Esophagus squamous epithelium (tissue), 5 donors: ENCODE measurements at regions not wholly inside any gene's neighbourhood (a gene's known extent, or its start where the extent isn't known, plus 50 kb on each side); places are given as distances from the start of the nearest gene placed in this dataset.

Experiments used
- DNase-seq: peaks from one replicate; lab custom pipeline; 2025; lab: John Stamatoyannopoulos, UW
- H3K27ac ChIP-seq, 4 donors: fragments of 200-600 bp; sonication (generic); one replicate each; pipeline ENCODE4 v1.5.1; 2016 to 2019; ENCODE audit warnings: mild to moderate bottlenecking in 1 of 4
- H3K27me3 ChIP-seq, 4 donors: fragments of 200-600 bp; sonication (generic); 1 replicate in 3 of 4; 2 replicates in 1 of 4; pipeline versions ENCODE4 v1.5.1 to v1.6.0; 2017 to 2021; ENCODE audit warnings: antibody characterized with exemption in 1 of 4
- H3K36me3 ChIP-seq, 3 donors: fragments of 200-600 bp; sonication (generic); one replicate each; pipeline ENCODE4 v1.5.1; 2016 to 2019
- H3K4me1 ChIP-seq, 3 donors: fragments of 200-600 bp; sonication (generic); one replicate each; pipeline ENCODE4 v1.5.1; 2017 to 2019
- H3K4me3 ChIP-seq, 4 donors: fragments of 200-600 bp; sonication (generic); 1 replicate in 3 of 4; 2 replicates in 1 of 4; pipeline ENCODE4 v1.5.1; 2016 to 2019; ENCODE audit warnings: mild to moderate bottlenecking in 2 of 4, moderate library complexity in 1 of 4
- H3K9me3 ChIP-seq, 3 donors: fragments of 200-600 bp; sonication (generic); one replicate each; pipeline ENCODE4 v1.5.1; 2016 to 2019
- POLR2A ChIP-seq, 4 donors: fragments of 450-650 bp; IDR thresholded peaks; one replicate each; pipeline ENCODE4 v1.6.1; 2017; ENCODE audit warnings: antibody characterized with exemption in 4 of 4, mild to moderate bottlenecking in 4 of 4, moderate library complexity in 3 of 4
- WGBS, 2 donors: methylation state at CpG; one replicate each; pipeline ENCODE4 v1.1.5; 2018; 5-methylcytosine and 5-hydroxymethylcytosine counted together
- intact Hi-C: fragments of 100-400 bp; cut with DNase I; formaldehyde crosslinking; loops from one replicate; pipeline ENCODE4 v1.15.0; 2022
- TF ChIP-seq, protein P1 (sequence below), 6 experiments: fragments of 450-650 bp in 4 of 6; fragments of 200-600 bp in 2 of 6; sonication (generic) in 2 of 6; IDR thresholded peaks; one replicate each; pipeline ENCODE4 v1.5.1; 2016 to 2019; ENCODE audit warnings: antibody characterized with exemption in 6 of 6, mild to moderate bottlenecking in 4 of 6, moderate library complexity in 4 of 6
- donor health status: DM: yes; HTN: yes; CAD: no.

DNA sequence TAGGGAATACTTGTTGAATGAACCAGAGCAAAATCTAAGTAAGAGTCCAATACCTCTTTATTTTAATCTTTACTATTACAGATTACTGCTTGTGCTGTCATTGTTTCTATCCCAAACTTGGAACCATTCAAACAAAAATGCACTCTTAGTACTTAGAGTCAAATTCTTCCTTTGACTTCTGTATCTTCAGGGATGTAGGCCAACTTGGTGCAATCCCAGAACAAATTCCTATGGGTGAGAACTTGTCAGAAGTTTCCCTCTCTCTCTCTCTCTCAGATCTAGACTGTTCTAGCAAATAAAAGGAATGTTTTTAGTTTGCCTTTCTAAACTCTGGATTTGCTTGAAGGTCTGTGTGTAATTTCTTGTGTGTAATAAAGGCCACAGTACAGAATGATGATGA is 329.0 kb upstream of the TMTC4 start:
- Histone ChIP-seq H3K9me3 (no peaks in the 10 kb centered on the region), H3K4me3 (no peak overlapping the region), H3K4me1 (no peaks in the 10 kb centered on the region), H3K27me3 (no peaks in the 10 kb centered on the region), H3K36me3 (no peaks in the 10 kb centered on the region), H3K27ac (no peak overlapping the region)
- TF ChIP-seq POLR2A (IDR thresholded peaks at IDR 0.05) = no peak
- TF ChIP-seq, protein P1, sequence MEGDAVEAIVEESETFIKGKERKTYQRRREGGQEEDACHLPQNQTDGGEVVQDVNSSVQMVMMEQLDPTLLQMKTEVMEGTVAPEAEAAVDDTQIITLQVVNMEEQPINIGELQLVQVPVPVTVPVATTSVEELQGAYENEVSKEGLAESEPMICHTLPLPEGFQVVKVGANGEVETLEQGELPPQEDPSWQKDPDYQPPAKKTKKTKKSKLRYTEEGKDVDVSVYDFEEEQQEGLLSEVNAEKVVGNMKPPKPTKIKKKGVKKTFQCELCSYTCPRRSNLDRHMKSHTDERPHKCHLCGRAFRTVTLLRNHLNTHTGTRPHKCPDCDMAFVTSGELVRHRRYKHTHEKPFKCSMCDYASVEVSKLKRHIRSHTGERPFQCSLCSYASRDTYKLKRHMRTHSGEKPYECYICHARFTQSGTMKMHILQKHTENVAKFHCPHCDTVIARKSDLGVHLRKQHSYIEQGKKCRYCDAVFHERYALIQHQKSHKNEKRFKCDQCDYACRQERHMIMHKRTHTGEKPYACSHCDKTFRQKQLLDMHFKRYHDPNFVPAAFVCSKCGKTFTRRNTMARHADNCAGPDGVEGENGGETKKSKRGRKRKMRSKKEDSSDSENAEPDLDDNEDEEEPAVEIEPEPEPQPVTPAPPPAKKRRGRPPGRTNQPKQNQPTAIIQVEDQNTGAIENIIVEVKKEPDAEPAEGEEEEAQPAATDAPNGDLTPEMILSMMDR (IDR thresholded peaks at IDR 0.05) = no peak
- intact Hi-C loops = no loop called here
- DNase-seq = no peak

DNA sequence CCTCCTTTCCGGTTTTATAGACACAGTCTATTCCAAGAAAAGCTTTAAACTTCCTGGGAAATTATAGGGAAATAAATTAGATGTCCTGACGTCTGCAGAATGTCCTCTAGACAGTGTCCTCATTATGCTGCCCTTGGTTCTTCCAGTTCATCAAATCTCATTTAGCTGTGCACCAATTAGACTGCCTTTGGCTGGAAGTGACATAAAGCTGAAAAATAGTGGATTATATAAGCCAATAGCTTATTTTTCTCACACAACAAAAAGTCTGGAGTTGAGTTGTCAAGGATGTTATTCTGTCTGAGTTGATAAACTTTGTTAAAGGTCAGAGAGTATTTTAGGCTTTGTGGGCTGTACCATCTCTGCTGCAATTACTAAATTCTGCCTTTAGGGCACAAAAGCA is 314.8 kb upstream of the TMTC4 start:
- intact Hi-C loops = no loop called here
- Histone ChIP-seq H3K27ac (no peak overlapping the region), H3K4me1 (no peaks in the 10 kb centered on the region), H3K4me3 (no peak overlapping the region), H3K27me3 (no peaks in the 10 kb centered on the region), H3K36me3 (no peaks in the 10 kb centered on the region), H3K9me3 (no peaks in the 10 kb centered on the region)
- DNase-seq = no peak
- 35 to 39% methylated on average over 2 of the region's 2 CpGs for WGBS, 2 donors
- no peak for TF ChIP-seq POLR2A (IDR thresholded peaks at IDR 0.05)
- TF ChIP-seq, protein P1 (IDR thresholded peaks at IDR 0.05) = no peak

DNA sequence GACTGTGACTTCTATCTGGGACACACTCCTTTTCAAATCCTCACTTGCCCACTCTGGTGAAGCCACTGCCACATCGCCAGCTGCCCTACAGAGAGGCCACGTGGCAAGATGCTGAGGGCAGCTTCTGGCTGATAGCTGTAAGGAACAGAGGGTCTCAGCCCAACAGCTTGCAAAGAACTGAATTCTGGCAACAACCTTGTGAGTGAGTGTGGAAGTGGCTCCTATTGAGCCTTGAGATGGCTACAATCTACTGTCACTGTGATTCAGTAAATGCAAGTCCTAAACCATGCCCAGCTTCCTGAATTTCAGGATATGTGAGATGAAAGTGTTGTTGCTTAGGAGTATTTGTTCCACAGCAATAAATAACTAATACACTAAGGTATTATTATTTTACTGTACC is 314.3 kb upstream of the TMTC4 start:
- no peaks in the 10 kb centered on the region for H3K36me3 ChIP-seq
- H3K4me1 ChIP-seq = no peaks in the 10 kb centered on the region
- TF ChIP-seq, protein P1 (IDR thresholded peaks at IDR 0.05) = no peak
- no peak for TF ChIP-seq POLR2A (IDR thresholded peaks at IDR 0.05)
- no peaks in the 10 kb centered on the region for H3K9me3 ChIP-seq
- intact Hi-C loops = no loop called here
- no peak for DNase-seq
- WGBS, 2 donors = no CpG with 5 or more reads among the region's 2 CpGs
- no peak overlapping the region for H3K4me3 ChIP-seq
- H3K27ac ChIP-seq = no peak overlapping the region
- H3K27me3 ChIP-seq = no peaks in the 10 kb centered on the region

DNA sequence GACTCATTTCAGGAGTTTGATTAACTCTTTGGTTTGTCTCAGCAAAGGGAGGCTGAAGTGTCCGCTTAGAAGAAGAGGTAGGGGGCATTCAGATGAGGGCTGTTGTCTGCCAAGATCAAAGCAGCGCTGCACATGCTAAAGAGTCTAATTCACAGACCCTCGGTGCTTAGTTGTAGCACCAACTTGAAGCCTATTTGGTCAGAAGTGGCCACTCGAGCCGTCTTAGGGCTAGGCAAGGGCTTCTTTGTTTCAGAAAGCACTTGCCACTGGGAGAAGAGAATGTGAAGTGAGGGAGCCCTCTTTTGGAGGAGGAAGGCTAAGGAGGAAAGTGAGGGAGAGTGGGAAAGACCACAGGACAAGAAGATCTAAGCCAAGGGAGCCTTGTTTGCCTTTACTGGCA is 313.4 kb upstream of the TMTC4 start:
- H3K4me1 ChIP-seq = no peaks in the 10 kb centered on the region
- no peak for DNase-seq
- intact Hi-C loops = no loop called here
- H3K4me3 ChIP-seq = no peak overlapping the region
- 24 to 44% methylated on average over 4 to 5 of the region's 5 CpGs for WGBS, 2 donors
- no peaks in the 10 kb centered on the region for H3K9me3 ChIP-seq
- TF ChIP-seq, protein P1 (IDR thresholded peaks at IDR 0.05) = no peak
- TF ChIP-seq POLR2A (IDR thresholded peaks at IDR 0.05) = no peak
- no peak overlapping the region for H3K27ac ChIP-seq
- no peaks in the 10 kb centered on the region for H3K27me3 ChIP-seq
- no peaks in the 10 kb centered on the region for H3K36me3 ChIP-seq

DNA sequence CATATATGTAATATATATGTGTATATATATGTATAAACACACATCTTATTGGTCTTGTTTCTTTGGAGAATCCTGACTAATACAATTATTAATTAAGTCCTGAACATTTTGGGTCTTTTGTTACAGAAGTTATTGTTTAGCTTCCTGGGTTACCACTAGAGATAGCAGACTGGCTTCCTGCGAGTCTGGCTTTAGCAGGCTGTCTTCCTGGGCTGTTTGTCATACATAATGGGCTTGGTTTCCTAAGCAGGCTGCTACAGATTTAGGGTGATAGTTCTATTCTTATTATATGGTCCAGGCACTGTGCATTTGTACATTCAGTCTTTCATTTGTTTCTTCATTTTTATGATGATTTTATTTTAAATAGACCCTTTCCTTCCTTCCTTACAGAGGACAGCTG is 312.0 kb upstream of the TMTC4 start:
- no peaks in the 10 kb centered on the region for H3K27me3 ChIP-seq
- H3K4me3 ChIP-seq = no peak overlapping the region
- H3K27ac ChIP-seq = no peak overlapping the region
- H3K9me3 ChIP-seq = no peaks in the 10 kb centered on the region
- no peak for DNase-seq
- intact Hi-C loops = no loop called here
- no peaks in the 10 kb centered on the region for H3K4me1 ChIP-seq
- TF ChIP-seq, protein P1 (IDR thresholded peaks at IDR 0.05) = no peak
- no peak for TF ChIP-seq POLR2A (IDR thresholded peaks at IDR 0.05)
- H3K36me3 ChIP-seq = no peaks in the 10 kb centered on the region
- 53 to 63% methylated on average over 1 of the region's 1 CpG for WGBS, 2 donors
